ENCODE measurements at regions not wholly inside any gene's neighbourhood (a gene's known extent, or its start where the extent isn't known, plus 50 kb on each side); places are given as distances from the start of the nearest gene placed in this dataset.

DNA sequence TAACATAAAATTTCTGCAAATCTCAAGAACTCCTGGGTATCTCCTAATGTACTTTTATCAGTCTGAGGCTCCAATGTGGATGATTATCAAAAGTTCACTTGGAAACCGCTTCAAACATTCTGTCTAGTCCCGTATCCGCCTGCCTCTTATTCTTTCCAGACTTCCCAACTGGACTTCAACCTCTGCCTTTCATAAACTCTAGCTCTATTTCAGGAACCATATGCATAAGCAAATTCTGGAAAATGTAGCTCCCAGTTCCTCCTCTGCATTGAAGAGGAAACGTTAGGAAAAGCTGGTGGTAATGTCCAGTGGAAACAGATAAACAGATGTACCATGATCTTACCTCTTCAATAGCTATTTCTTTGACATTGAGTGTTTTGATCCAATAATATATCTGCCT lies 285.0 kb downstream of the KCNJ2 start:
- ATAC-seq: no peak
- no peak overlapping the region for H2AFZ ChIP-seq (ENCODE audit: low read length)
- H3K4me3 ChIP-seq (ENCODE audit: low read length): no peak overlapping the region
- H3F3A ChIP-seq (ENCODE audit: low read length, unreplicated experiment): no peaks in the 10 kb centered on the region
- H3K4me1 ChIP-seq (ENCODE audit: insufficient read depth, low read length): no peaks in the 10 kb centered on the region
- no peaks in the 10 kb centered on the region for H4K20me1 ChIP-seq (ENCODE audit: low read length)
- H3K9ac ChIP-seq (ENCODE audit: low read length): no peak overlapping the region
- H3K9me2 ChIP-seq (replicated peaks; ENCODE audit: low read length): no peaks in the 10 kb centered on the region
- H3K27ac ChIP-seq (ENCODE audit: low read length): no peak overlapping the region
- TF ChIP-seq EZH2phosphoT487 (IDR thresholded peaks at IDR 0.05; ENCODE audit: borderline replicate concordance, low read length) (no peak), EZH2 (IDR thresholded peaks at IDR 0.05; ENCODE audit: low read length, unreplicated experiment) (no peak)
- intact Hi-C loops (cut with micrococcal nuclease): no loop called here
- no TSS peak for BruUV-seq (replicated peaks)
- H3K79me2 ChIP-seq (ENCODE audit: low read length): no peaks in the 10 kb centered on the region
- no peaks in the 10 kb centered on the region for H3K36me3 ChIP-seq (ENCODE audit: low read depth, low read length)
- ChIA-PET POLR2A (ENCODE audit: unreplicated experiment) (no interaction called here), CTCF (no interaction called here)
- DNase-seq: no peak
- H3K9me3 ChIP-seq (ENCODE audit: low read length): no peaks in the 10 kb centered on the region
- 0 out of 2 replicates have a peak, but pooled peaks cover 7% of the 10 kb centered on the region for H3K27me3 ChIP-seq (ENCODE audit: low read length)
- H3K4me2 ChIP-seq (ENCODE audit: low read length): no peak overlapping the region

DNA sequence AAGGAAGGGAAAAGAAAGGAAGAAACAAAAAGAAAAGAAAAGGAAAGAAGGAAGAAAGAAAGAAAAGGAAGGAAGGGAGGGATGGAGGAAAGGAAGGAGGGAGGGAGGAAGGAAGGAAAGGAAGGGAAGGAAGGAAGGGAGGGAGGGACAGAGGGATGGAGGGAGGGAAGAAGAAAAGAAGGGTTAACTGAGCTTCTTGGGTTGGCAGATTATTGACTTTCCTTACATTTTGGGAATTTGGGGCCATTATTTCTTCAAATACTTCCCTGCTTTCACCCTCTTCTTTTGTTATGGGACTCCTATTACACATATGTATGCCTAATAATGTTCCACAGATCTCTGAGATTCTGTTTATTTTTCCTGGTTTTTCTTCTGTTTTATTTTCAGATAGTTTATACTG lies 285.6 kb downstream of the KCNJ2 start:
- Histone ChIP-seq H3K79me2 (ENCODE audit: low read length) (no peaks in the 10 kb centered on the region), H3K9me3 (ENCODE audit: low read length) (no peaks in the 10 kb centered on the region), H3K27me3 (ENCODE audit: low read length) (0 out of 2 replicates have a peak, but pooled peaks cover 7% of the 10 kb centered on the region), H2AFZ (ENCODE audit: low read length) (no peak overlapping the region), H3K4me2 (ENCODE audit: low read length) (no peak overlapping the region), H4K20me1 (ENCODE audit: low read length) (no peaks in the 10 kb centered on the region), H3K36me3 (ENCODE audit: low read depth, low read length) (no peaks in the 10 kb centered on the region), H3K9me2 (replicated peaks; ENCODE audit: low read length) (no peaks in the 10 kb centered on the region), H3F3A (ENCODE audit: low read length, unreplicated experiment) (no peaks in the 10 kb centered on the region), H3K9ac (ENCODE audit: low read length) (no peak overlapping the region), H3K4me3 (ENCODE audit: low read length) (no peak overlapping the region), H3K4me1 (ENCODE audit: insufficient read depth, low read length) (no peaks in the 10 kb centered on the region), H3K27ac (ENCODE audit: low read length) (no peak overlapping the region)
- BruUV-seq (replicated peaks): no TSS peak
- DNase-seq (no peak), ATAC-seq (no peak)
- TF ChIP-seq, protein P1, sequence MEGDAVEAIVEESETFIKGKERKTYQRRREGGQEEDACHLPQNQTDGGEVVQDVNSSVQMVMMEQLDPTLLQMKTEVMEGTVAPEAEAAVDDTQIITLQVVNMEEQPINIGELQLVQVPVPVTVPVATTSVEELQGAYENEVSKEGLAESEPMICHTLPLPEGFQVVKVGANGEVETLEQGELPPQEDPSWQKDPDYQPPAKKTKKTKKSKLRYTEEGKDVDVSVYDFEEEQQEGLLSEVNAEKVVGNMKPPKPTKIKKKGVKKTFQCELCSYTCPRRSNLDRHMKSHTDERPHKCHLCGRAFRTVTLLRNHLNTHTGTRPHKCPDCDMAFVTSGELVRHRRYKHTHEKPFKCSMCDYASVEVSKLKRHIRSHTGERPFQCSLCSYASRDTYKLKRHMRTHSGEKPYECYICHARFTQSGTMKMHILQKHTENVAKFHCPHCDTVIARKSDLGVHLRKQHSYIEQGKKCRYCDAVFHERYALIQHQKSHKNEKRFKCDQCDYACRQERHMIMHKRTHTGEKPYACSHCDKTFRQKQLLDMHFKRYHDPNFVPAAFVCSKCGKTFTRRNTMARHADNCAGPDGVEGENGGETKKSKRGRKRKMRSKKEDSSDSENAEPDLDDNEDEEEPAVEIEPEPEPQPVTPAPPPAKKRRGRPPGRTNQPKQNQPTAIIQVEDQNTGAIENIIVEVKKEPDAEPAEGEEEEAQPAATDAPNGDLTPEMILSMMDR (conservative IDR thresholded peaks at IDR 0.05; ENCODE audit: low read depth, low read length): no peak
- TF ChIP-seq EZH2phosphoT487 (IDR thresholded peaks at IDR 0.05; ENCODE audit: borderline replicate concordance, low read length): no peak
- no peak for TF ChIP-seq EZH2 (IDR thresholded peaks at IDR 0.05; ENCODE audit: low read length, unreplicated experiment)
- ChIA-PET POLR2A (ENCODE audit: unreplicated experiment) (interaction anchor here (0.6 kb wide), 1 partner anchor 45 kb away, joined by 3 read pairs; no protein-coding TSS in a partner anchor), CTCF (no interaction called here)
- intact Hi-C loops (cut with micrococcal nuclease): no loop called here

DNA sequence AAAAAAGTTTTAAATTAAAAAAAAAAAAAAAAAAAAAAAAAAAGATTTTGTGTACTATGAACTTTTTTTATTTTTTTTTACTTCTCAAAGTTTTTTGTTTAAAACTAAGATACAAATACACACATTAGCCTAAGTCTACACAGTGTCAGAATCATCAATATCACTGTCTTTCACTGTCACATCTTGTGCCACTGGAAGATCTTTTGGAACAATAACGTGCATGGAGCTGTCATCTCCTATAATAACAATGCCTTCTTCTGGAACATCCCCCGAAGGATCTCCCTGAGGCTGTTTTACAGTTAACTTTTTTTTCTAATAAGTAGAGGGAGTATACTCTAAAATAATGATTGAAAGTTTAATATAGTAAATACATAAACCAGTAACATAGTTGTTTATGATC lies 295.7 kb downstream of the KCNJ2 start:
- no TSS peak for BruUV-seq (replicated peaks)
- DNase-seq (no peak), ATAC-seq (no peak)
- ChIA-PET CTCF (no interaction called here), POLR2A (ENCODE audit: unreplicated experiment) (no interaction called here)
- intact Hi-C loops (cut with micrococcal nuclease): no loop called here
- Histone ChIP-seq H3K27ac (ENCODE audit: low read length) (no peak overlapping the region), H3K36me3 (ENCODE audit: low read depth, low read length) (no peaks in the 10 kb centered on the region), H2AFZ (ENCODE audit: low read length) (no peak overlapping the region), H3K4me1 (ENCODE audit: insufficient read depth, low read length) (no peaks in the 10 kb centered on the region), H3K27me3 (ENCODE audit: low read length) (peaks cover 6% of the 10 kb centered on the region; the same call in 1 of the 2 replicates), H3F3A (ENCODE audit: low read length, unreplicated experiment) (no peaks in the 10 kb centered on the region), H3K9me2 (replicated peaks; ENCODE audit: low read length) (no peaks in the 10 kb centered on the region), H3K79me2 (ENCODE audit: low read length) (no peaks in the 10 kb centered on the region), H3K4me2 (ENCODE audit: low read length) (no peak overlapping the region), H3K4me3 (ENCODE audit: low read length) (no peak overlapping the region), H4K20me1 (ENCODE audit: low read length) (no peaks in the 10 kb centered on the region), H3K9ac (ENCODE audit: low read length) (no peak overlapping the region), H3K9me3 (ENCODE audit: low read length) (no peaks in the 10 kb centered on the region)
- TF ChIP-seq, protein P1 (conservative IDR thresholded peaks at IDR 0.05; ENCODE audit: low read depth, low read length): no peak
- TF ChIP-seq EZH2phosphoT487 (IDR thresholded peaks at IDR 0.05; ENCODE audit: borderline replicate concordance, low read length): no peak
- no peak for TF ChIP-seq EZH2 (IDR thresholded peaks at IDR 0.05; ENCODE audit: low read length, unreplicated experiment)
